ENCODE measurements at regions not wholly inside any gene's neighbourhood (a gene's known extent, or its start where the extent isn't known, plus 50 kb on each side); places are given as distances from the start of the nearest gene placed in this dataset.

- no peak for TF ChIP-seq CTCF (IDR thresholded peaks at IDR 0.05; ENCODE audit: insufficient read depth, low read depth, low read length)
- H3K27me3 ChIP-seq (ENCODE audit: control insufficient read depth, insufficient read depth, low read length) = no peaks in the 10 kb centered on the region
- CTCF ChIA-PET = interaction anchor here (1.4 kb wide), 1 partner anchor 11 kb away, joined by 10 read pairs; no protein-coding TSS in a partner anchor
- POLR2A ChIA-PET = no interaction called here
- no peak for DNase-seq (ENCODE audit: low read depth)
- H3K36me3 ChIP-seq (ENCODE audit: control insufficient read depth, insufficient read depth, low read length) = no peaks in the 10 kb centered on the region
- H3K4me3 ChIP-seq (ENCODE audit: low read depth, low read length) = no peak overlapping the region
These were observed 325.8 kb upstream of the IGF1R start for GRCh38 chr15:98322581-98322980.

GRCh38 chr15:98324341-98324970 is 323.9 kb upstream of the IGF1R start:
- no peak for DNase-seq (ENCODE audit: low read depth)
- no peak for TF ChIP-seq CTCF (IDR thresholded peaks at IDR 0.05; ENCODE audit: insufficient read depth, low read depth, low read length)
- Histone ChIP-seq H3K27me3 (ENCODE audit: control insufficient read depth, insufficient read depth, low read length) (no peaks in the 10 kb centered on the region), H3K4me3 (ENCODE audit: low read depth, low read length) (no peak overlapping the region), H3K36me3 (ENCODE audit: control insufficient read depth, insufficient read depth, low read length) (no peaks in the 10 kb centered on the region)
- ChIA-PET POLR2A (no interaction called here), CTCF (no interaction called here)

- H3K36me3 ChIP-seq (ENCODE audit: control insufficient read depth, insufficient read depth, low read length) = no peaks in the 10 kb centered on the region
- no peak for DNase-seq (ENCODE audit: low read depth)
- ChIA-PET CTCF (interaction anchor here (1.0 kb wide), 2 partner anchors 13 to 15 kb away, joined by 3 to 4 read pairs; no protein-coding TSS in a partner anchor), POLR2A (no interaction called here)
- no peaks in the 10 kb centered on the region for H3K27me3 ChIP-seq (ENCODE audit: control insufficient read depth, insufficient read depth, low read length)
- no peak for TF ChIP-seq CTCF (IDR thresholded peaks at IDR 0.05; ENCODE audit: insufficient read depth, low read depth, low read length)
- H3K4me3 ChIP-seq (ENCODE audit: low read depth, low read length) = no peak overlapping the region
These were observed 321.5 kb upstream of the IGF1R start for GRCh38 chr15:98326804-98327203.

- H3K27me3 ChIP-seq (ENCODE audit: control insufficient read depth, insufficient read depth, low read length) = peaks cover 2% of the 10 kb centered on the region; the same call in 1 of the 2 replicates
- no peak overlapping the region for H3K4me3 ChIP-seq (ENCODE audit: low read depth, low read length)
- ChIA-PET CTCF (no interaction called here), POLR2A (no interaction called here)
- H3K36me3 ChIP-seq (ENCODE audit: control insufficient read depth, insufficient read depth, low read length) = no peaks in the 10 kb centered on the region
- DNase-seq (ENCODE audit: low read depth) = no peak
- TF ChIP-seq CTCF (IDR thresholded peaks at IDR 0.05; ENCODE audit: insufficient read depth, low read depth, low read length) = no peak
These were observed 318.1 kb upstream of the IGF1R start for GRCh38 chr15:98330258-98330657.

GRCh38 chr15:98330692-98331435 is 317.5 kb upstream of the IGF1R start:
- TF ChIP-seq CTCF (IDR thresholded peaks at IDR 0.05; ENCODE audit: insufficient read depth, low read depth, low read length) = no peak
- POLR2A ChIA-PET = no interaction called here
- CTCF ChIA-PET = interaction anchor here (1.1 to 1.2 kb wide), 2 partner anchors 89 to 91 kb away, joined by 3 to 4 read pairs; no protein-coding TSS in a partner anchor

More at GRCh38 chr15:98330692-98331435, 317.5 kb upstream of the IGF1R start:
- peaks cover 2% of the 10 kb centered on the region; the same call in 1 of the 2 replicates for H3K27me3 ChIP-seq (ENCODE audit: control insufficient read depth, insufficient read depth, low read length)
- DNase-seq (ENCODE audit: low read depth) = no peak
- no peaks in the 10 kb centered on the region for H3K36me3 ChIP-seq (ENCODE audit: control insufficient read depth, insufficient read depth, low read length)
- no peak overlapping the region for H3K4me3 ChIP-seq (ENCODE audit: low read depth, low read length)
